Stimulated activated CD8-positive, alpha-beta memory T cell treated with anti-CD3 and anti-CD28 coated beads, Interleukin-4, amount 100 ng/mL, for 48 hours (primary cell): ENCODE measurements at regions not wholly inside any gene's neighbourhood (a gene's known extent, or its start where the extent isn't known, plus 50 kb on each side); places are given as distances from the start of the nearest gene placed in this dataset.
A peak's percentile ranks its signal among the peaks of the same experiment; 100 is the strongest.
"Not testable (repeated sequence)": the region's sequence is repeated elsewhere in the genome, so short reads cannot be mapped to it uniquely, and the experiment has no call there.

Experiments used
- DNase-seq: peaks from one replicate; pipeline ENCODE4 v3.0.0-alpha.2; 2020

DNA sequence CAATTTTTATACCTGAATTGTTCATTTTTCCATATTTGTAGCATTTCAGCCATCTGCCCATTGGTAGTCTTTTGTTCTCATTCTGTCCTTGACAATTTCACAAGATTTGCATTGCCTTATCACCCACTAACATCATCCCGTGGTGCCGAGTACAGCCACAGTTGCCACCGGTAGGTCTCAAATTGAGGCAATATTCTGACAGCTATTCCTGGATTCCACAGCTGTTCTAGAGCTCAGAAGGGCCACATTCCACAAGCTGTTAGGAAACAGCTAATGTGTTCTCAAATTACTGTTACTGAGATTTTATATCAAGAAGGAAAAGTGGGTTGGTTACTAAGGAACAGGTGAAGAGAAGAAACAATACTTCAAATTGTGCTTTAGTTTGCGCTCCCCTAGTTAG is 178.8 kb downstream of the RPRM start:
- no peak for DNase-seq

DNA sequence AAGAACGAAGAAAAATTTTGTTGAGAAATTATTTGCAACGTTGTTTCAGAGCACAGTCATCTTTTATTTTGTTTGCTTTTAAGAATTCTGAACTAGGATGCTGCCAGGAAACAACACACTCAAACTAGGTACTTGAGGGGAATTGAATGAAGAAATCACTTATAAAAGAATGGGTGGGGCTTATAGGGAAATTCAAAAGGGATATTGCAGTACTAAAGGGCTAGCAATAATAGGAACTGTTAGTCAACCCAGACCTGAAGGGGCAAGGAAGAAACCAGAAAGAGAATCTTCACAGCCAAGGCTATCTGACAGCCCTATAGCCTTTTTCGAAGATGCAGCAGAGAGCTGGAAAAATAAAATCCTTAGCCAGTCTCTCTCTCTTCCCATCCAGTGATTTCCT is 179.3 kb downstream of the RPRM start:
- no peak for DNase-seq

DNA sequence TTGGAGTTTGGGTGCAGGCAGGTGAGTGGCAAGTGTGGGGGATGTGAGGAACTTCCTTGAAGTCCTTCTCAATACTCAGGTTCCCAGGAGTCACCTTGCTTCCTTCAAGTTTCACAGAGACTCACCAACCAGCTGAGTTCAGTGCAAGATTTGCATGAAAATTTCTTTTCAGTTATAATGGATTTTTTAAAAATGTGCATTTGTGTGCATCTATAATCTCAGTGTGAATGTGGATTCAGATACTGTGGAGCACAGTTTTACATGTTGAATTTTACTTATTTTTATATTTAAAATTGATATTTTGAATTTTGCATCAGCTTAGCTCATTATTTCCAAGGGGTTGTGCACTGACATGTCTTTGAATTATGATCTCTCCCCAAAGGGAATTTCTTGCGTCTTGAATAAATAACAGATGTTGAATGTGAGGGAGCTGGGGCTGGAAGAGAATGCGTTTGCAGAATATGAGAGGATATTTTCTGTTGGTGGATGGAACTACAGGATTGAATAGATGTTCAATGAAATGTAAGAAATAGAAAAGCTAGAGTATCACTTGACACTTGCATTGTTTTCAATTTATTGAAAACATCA is 184.3 kb downstream of the RPRM start:
- no peak for DNase-seq

DNA sequence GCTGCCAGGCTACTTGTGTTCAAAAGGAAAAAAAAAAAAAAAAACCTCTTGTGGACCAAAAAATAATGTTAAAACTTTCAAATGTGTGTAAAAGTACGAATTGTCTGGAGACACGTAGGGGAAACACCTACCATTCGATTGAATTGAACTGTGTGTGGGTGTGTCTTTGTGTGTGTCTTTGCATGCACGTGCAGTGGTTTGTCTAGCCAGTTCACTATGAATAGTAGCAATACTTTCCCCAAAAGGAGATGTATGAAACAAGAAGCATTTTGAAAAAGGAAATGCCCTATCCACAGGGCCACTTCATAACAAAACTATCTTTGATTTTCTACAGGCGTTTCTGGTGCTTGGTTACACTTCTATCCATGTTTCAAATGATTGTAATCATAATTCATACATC is 186.8 kb downstream of the RPRM start:
- DNase-seq: no peak

DNA sequence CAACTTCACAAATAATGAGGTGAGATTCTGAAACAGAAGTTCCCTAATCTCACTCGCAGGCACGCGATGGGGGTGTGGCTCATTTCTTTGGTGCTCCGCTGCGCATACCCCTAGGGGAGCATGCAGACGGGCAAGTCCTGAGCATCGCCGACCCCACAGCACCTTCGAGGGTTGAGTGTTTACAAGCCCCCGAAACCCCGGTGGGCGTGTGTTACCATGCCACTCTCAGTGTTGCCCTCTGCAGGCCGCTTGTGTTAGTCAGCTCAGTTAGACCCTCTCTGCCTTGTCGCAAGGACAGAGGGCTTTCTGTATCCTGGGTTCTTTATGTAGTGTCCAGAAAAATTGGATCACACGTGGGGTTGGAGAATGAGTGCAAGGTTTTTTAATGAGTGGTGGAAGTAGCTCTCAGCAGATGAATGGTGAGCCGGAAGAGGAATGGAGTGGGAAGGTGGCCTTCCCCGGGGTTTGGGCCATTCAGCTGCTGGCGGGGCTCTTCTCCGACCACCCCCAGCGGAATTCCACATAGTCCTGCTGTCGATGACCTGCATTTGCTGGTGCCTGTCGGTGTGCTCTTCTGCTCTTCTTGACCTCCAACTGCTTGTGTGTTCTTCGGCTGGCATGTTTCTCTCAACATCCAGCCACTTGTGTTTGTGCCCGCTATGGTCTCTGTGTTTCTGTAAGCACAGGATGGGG is 191.3 kb downstream of the RPRM start:
- DNase-seq: peak; percentile 47

DNA sequence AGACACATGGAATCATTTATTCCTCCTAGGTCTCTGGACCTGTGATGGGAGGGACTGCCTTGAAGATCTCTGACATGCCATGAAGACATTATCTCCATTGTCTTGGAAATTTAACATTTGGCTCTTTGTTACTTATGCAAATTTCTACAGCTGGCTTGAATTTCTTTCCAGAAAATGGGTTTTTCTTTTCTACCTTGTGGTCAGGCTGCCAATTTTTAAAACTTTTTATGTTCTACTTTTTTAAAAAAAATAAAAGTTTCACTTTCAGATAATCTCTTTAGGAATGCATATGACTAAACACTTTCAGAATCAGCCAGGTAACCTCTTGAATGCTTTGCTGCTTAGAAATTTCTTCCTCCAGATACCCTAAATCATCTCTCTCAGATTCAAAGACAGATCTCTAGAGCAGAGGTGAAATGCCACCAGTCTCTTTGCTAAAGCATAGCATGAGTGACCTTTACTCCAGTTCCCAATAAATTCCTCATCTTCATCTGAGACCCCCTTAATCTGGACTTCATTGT is 209.6 kb downstream of the RPRM start:
- DNase-seq: no peak

DNA sequence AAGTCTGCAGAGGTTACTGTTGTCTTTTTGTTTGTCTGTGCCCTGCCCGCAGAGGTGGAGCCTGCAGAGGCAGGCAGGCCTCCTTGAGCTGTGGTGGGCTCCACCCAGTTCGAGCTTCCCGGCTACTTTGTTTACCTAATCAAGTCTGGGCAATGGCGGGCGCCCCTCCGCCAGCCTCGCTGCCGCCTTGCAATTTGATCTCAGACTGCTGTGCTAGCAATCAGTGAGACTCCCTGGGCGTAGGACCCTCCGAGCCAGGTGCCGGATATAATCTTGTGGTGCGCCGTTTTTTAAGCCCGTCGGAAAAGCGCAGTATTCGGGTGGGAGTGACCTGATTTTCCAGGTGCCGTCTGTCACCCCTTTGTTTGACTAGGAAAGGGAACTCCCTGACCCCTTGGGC is 221.7 kb downstream of the RPRM start:
- DNase-seq: not testable (repeated sequence)

DNA sequence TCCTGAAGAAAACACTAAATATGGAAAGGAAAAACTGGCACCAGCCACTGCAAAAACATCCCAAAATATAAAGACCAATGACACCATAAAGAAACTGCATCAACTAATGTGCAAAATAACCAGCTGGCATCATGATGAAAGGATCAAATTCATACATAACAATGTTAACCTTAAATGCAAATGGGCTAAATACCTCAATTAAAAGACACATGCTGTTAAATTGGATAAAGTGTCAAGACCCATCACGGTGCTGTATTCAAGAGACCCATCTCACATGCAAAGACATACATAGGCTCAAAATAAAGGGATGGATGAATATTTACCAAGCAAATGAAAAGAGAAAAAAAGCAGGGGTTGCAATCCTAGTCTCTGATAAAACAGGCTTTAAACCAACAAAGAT is 231.9 kb downstream of the RPRM start:
- not testable (repeated sequence) for DNase-seq

DNA sequence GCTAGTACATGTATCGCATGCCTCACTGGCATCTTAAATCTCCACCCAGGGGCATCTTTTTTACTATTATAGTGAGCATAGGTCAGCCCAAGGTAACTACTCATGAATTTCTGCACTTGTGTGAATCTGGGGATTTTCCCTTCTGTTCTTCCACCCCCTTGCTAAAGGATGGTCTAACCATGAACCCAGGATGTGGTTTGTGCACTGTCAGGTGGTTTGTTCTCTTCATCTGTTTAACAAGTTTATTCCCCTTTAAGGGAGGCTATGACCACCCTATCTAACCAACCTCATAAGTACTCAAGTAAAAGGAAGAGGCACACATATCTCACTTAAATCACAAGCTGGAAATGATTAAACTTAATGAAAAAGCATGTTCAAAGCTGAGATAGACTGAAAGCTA is 243.0 kb downstream of the RPRM start:
- DNase-seq: peak; percentile 28

DNA sequence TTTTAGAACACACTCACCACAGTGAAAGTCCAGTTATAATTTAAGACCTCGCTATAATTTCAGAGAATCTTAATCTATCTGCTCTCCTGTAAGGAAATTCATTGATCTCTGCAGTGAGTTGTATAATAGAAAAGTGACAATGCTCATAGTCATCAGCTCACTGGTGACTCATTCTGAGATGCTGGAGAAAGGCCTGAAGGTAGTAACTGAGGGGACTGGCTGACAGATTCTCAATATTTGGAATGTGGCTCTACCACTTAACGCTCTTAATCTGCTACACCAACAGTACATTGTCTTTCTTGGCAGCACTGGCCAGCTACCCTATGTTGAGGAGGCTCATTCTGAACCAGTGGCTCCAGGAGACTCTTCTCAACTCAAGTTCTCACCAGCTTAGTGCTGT is 246.1 kb downstream of the RPRM start:
- no peak for DNase-seq

DNA sequence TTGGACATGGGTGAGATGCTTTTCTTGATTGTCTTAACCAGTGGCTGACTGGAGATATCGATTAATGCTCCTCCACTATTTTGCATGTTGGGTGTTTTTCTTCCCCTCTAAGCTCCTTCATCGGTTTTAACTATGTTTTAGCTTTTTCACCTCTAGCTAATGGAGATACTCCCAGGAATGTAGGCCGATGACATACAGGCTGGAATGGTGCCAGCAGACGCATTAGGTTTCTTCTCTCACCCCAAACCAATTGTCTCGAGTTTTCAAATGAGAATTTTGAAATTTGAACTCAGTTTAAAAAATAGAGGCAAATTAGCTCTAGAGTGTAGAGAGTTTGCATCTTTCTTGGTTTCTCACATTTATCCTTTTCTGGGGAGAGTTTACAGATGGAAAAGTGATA is 247.6 kb downstream of the RPRM start:
- DNase-seq: no peak

DNA sequence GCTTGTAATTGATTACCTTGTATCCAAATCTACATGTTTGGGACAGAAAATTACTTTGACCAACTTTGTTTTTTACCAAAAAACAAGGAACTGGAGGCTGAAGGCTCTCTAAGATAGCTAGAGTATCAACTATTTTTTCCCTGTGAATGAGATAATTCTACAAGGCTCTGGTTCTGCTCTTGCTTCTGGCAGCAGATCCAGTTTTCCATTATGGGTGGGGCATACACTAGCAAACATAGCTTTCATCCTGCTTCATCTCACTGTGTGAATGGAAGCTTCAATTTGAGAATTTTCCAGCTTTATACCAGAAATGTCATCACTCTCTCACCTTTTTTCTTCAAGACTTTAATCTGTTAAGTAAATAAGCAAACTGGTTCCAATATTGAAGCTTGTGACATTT is 249.7 kb downstream of the RPRM start:
- no peak for DNase-seq

DNA sequence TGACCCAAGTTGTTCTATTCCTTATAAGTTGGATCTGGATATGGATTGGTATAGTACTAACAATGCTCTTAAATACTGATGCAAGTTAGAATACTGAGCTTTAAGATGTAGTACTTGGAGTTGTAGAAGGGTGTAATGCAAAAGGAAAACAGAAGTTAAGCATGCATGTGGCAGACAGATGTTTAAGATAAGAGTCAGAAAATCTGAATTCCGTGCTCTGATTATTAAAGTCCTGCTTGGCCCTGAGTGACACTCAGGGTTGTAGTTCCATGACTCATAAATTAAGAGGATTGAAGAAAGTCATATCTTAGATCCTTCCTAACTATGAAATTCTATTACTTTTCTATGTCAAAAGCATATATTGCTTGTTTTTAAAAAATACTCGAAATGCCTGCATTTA is 250.6 kb downstream of the RPRM start:
- DNase-seq: no peak

DNA sequence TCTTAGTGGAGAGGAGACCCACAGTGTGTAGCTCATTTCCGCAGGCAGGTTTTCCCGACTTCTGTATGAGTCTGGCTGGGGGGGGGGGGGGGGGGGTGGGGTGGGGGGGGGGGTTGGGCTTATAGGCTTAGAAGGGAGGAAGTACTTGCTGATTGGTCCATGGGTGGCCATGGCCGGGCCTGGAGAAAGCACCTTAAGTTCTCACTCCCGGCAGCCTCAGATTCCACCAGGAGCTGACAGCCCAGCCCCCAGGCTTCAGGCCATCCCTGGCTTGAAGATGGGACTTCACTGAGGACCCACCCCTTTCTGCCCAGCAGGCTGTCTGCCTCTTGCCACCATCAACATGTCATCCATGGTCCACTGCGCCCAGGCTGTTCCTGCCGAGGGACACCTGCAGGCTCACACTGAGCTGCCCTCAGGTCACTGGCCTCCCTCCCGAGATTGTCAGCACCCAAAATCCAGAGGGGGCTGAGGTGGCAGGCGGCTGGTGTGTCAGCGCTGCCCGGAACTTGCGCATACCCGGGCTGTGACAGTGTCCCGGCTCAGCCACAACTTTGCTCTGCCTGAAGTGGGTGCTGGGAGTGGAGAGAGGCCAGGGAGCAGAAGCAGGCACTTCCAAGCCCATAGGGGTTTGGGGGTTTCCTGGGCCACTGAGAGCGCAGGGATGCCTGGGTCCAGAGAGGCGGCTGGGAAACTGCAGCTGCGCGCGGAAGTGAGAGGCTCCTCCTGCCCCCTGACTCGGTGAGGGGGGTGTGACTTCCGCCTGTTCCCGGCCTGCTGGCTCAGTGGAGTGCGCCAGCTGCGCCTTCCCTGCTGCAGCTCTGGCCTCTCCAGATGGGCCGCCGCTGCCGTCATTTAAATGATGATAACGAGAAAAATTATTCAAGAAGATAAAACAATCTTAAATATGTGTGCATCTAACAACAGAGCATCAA is 256.1 kb downstream of the RPRM start:
- no peak for DNase-seq

DNA sequence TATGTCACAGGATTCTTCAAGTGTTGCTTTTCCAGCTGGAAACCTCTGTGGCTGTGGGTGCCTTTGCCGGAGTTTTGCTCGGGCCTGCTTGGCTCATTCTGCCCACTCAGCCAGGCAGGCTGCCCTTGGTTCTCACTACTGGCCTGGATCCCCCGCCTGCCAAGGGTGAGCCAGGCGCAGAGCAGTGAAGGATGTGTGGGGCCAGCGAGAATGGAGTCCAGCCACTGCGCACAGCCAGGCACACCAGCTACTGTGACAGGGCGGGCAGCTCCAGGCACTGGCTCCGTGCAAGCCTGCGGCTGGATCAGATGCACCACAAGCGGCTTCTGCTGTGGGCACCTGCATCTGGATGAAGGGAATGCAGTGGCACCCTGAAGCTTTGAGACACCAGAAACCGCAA is 257.1 kb downstream of the RPRM start:
- DNase-seq: no peak

DNA sequence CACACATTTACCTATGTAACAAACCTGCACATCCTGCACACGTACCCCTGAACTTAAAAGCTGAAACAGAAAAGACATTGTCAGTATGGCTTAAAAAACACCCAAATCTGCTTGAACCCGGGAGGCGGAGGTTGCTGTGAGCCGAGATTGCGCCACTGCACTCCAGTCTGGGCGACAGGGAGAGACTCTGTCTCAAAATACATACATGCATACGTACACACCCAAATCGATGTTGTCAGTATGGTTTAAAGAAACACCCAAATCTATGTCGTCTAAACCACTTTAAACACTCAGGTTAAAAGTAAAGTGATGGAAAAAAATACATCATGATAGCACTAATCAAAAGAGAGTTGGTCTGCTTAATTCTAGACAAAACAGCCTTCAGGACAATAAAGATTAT is 257.5 kb downstream of the RPRM start:
- no peak for DNase-seq

DNA sequence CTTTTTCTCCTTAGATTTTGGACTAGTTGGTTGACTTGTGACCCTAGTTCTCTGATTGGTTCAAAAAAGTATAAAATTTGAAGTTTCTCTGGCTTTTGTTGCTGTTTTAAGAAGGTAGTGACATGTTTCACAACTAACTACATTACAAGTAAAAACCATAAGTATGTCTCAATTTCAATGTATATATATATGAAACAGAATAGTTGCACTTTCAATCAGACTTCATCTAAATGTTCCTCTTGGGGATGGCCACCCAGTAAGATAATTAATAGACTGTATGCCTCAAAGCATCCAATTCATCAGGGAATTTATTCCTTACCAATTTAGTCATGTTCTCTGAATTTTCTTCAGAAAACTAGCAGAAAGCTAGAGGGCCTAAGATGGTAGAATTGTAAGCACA is 259.7 kb downstream of the RPRM start:
- no peak for DNase-seq

DNA sequence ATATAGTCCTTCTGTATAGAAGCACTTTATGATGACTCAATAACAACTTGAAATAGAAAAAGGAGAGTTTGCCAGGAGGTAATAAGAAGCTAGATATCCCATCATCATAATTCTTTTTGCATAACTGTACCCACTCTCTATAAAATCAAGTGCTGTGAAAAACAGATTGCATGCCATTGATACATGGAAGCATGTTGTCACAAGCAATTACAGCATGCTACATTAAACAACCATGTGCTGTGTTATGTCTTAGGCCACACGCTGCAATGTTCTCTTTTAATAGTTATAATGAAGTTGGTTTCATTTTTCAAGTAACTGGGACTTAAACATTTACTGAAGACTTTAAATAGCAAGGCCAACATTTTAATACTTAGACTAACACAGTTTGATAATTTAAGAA is 264.2 kb downstream of the RPRM start:
- DNase-seq: no peak

DNA sequence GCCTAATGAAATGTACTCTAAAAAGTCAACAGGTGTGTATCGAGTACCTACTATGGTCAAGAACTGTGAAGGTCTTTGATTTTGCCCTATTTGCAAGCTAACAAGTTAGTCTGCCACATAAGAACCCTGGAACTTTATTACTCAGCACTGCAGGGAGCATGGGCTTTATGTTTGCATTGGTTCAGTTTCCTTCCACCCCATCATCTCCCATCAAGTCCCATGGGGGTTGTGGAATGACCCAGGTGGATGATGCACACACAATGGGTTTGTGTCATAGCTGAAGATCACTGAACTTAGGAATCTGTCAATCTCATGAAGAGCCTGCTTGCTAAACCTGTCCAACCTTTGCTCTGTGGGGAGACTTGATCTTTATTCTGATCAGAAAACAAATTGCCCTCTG is 265.5 kb downstream of the RPRM start:
- DNase-seq: no peak

DNA sequence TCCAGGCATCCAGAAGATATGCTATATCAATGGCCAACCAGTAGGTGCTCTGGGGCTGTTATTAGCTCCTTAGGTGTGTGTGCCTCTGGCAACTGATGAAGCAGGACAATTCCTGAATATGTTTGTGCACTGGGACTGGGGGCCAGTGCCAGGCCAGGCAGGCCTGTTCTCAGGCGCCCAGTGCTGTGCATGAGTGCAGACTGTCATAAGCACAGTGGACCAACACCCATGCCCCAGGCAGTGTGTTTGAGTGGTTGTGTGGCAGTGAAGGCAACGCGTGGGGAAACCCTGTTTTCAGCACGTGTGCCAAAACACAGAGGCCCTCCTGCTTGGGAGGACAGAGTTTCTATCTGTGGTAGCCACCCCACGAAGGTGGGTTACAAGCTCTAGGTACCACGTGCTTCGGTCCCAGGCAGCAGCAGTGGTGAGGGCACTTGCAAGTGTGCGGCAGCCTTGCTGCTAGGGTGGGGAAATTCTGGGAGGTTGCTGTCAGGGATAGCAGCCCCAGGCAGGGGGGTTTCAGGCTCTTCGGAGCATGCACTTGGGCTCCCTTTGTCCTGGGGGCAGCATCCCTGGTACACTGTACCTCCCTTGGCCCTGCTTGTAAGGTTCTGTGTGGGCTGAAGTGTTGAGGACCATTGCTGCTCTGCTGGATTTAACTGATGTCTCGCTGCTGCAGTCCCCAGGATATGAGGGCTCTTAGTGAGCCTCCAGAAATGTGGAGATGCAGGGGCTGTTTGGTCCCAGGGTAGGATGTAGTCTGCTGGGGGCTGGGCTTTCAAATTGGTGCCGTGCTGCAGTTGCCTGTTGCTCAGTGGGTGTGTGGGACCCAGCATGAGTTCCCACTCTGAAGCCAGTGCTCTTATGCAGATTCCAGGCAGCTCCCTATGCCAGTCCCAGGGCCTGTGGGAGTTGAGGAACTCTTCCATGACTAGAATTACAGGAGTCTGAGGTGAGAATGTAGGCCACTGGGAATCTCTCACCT is 280.9 kb downstream of the RPRM start:
- no peak for DNase-seq

DNA sequence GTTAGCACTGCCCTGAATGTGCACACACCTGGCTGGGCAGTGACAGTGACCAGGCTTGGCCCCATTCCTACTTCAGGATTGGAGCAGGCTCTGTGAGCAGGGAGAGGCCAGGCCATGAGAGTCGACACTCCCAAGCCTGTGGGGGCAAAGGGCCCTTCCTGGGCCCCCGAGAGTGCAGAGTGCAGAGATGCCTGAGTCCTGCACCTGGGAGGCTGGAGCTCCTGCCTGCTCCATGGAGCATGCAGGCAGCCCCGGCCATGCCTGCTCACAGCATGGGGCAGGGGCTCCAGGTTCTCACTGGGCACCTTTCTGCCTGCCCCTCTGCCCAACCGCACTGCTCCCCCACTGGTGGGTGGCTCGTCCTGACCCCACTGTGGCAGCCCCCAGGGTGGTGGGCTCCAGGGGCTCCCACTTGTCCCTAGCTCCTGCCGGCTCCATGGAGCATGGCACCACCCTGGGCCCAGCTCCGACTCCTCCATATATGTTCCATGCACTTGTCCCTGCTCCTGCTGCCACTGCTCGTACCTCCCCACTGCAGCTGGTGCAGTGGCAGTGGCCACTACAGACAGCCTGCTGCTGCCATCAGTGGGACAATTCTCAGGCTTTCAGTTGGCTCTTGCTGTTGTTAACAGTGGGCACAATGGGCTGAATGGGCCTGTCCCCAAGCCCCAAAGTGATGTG is 282.0 kb downstream of the RPRM start:
- no peak for DNase-seq

DNA sequence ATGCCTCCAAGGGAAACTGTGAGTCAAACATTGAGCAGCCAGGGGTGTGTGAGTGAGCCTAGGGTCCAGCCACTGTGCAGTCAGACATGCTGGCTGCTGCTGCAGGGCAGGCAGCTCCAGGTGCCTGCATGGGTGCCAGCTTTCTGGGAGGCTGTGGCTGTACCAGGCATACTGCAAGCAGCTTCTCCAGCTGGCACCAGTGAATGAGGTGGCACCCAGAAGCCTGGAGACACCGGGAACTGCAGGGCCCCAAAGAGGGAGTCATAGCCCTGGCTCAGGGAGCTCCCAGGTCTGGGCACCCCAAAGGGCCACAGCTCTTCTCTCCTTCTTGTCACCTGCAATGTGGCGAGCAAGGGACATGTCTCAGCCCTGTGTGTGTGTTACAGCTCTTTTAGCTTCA is 283.2 kb downstream of the RPRM start:
- no peak for DNase-seq
